B cell (primary cell): ENCODE measurements at regions not wholly inside any gene's neighbourhood (a gene's known extent, or its start where the extent isn't known, plus 50 kb on each side); places are given as distances from the start of the nearest gene placed in this dataset.

ENCODE experiments used
- ATAC-seq: fragments of 200-7000 bp; cut with Tn5 transposase; one replicate; pipeline ENCODE4 v1.10.0; 2021; ENCODE audit warnings: low read depth, mild to moderate bottlenecking, moderate number of reproducible peaks, moderate library complexity
- CTCF ChIA-PET: fragments of 350-600 bp; sonication (Branson Sonifier 250); formaldehyde crosslinking; loops from one replicate; lab custom pipeline; 2021; ENCODE audit warnings: antibody characterized with exemption, inconsistent platforms; lab: Charles Lee
- POLR2A ChIA-PET: fragments of 350-600 bp; sonication (Branson Sonifier 250); formaldehyde crosslinking; loops from one replicate; lab custom pipeline; 2021; ENCODE audit warnings: antibody characterized with exemption; lab: Charles Lee
- DNase-seq: peaks from one replicate; pipeline ENCODE4 v3.0.0; 2013
- H2AFZ ChIP-seq: 2 replicates; pipeline ENCODE4 v1.6.1; 2012; ENCODE audit warnings: mild to moderate bottlenecking, low read depth, low read length; ENCODE audit not compliant: insufficient read depth, poor library complexity, severe bottlenecking
- H3K27ac ChIP-seq, 2 donors: 1 replicate in 1 of 2; 2 replicates in 1 of 2; pipeline ENCODE4 v1.5.1; 2012 to 2013; ENCODE audit warnings: low read length in 2 of 2, mild to moderate bottlenecking in 2 of 2, moderate library complexity in 1 of 2
- H3K27me3 ChIP-seq, 4 experiments: fragments of 200-600 bp in 1 of 4; sonication (generic) in 1 of 4; replicated peaks in 1 of 4; 1 replicate in 2 of 4; 2 replicates in 2 of 4; pipeline versions ENCODE4 v1.6.1 to v1.7.0; 2013 to 2016; ENCODE audit warnings: low read length in 3 of 4, mild to moderate bottlenecking in 2 of 4, mixed read lengths in 1 of 4, moderate library complexity in 1 of 4; ENCODE audit not compliant: insufficient read depth in 4 of 4, control insufficient read depth in 3 of 4; ENCODE audit errors: control extremely low read depth in 1 of 4
- H3K36me3 ChIP-seq, 2 experiments: replicated peaks in 1 of 2; 1 replicate in 1 of 2; 2 replicates in 1 of 2; pipeline versions ENCODE4 v1.6.1 to v1.7.1; 2013; ENCODE audit warnings: low read length in 1 of 2; ENCODE audit not compliant: insufficient read depth in 2 of 2, control insufficient read depth in 1 of 2; ENCODE audit errors: control extremely low read depth in 1 of 2, extremely low read depth in 1 of 2
- H3K4me1 ChIP-seq, 2 donors: fragments of 200-600 bp in 1 of 2; sonication (generic) in 1 of 2; 1 replicate in 1 of 2; 2 replicates in 1 of 2; pipeline versions ENCODE4 v1.5.1 to v1.6.1; 2013 to 2017; ENCODE audit warnings: low read length in 2 of 2; ENCODE audit not compliant: control insufficient read depth in 2 of 2, insufficient read depth in 2 of 2
- H3K4me2 ChIP-seq: replicated peaks from 2 replicates; pipeline ENCODE3; 2012; ENCODE audit warnings: mild to moderate bottlenecking, low read depth, low read length; ENCODE audit not compliant: poor library complexity, severe bottlenecking
- H3K4me3 ChIP-seq, 5 experiments: fragments of 200-600 bp in 1 of 5; sonication (generic) in 1 of 5; 1 replicate in 3 of 5; 2 replicates in 2 of 5; pipeline versions ENCODE4 v1.5.1 to v1.7.0; 2011 to 2016; ENCODE audit warnings: low read length in 4 of 5, mild to moderate bottlenecking in 4 of 5, low read depth in 2 of 5, control low read depth in 1 of 5, moderate library complexity in 1 of 5; ENCODE audit not compliant: insufficient read depth in 1 of 5; ENCODE audit errors: control extremely low read depth in 1 of 5, extremely low read depth in 1 of 5
- H3K79me2 ChIP-seq: fragments of 200-600 bp; sonication (generic); one replicate; pipeline ENCODE4 v1.6.0; 2016; ENCODE audit warnings: low read length; ENCODE audit not compliant: control insufficient read depth, insufficient read depth
- H3K9ac ChIP-seq: fragments of 200-600 bp; sonication (generic); 2 replicates; pipeline ENCODE4 v1.6.1; 2017; ENCODE audit warnings: mild to moderate bottlenecking, low read length, moderate library complexity
- H3K9me3 ChIP-seq, 3 donors: one replicate each; pipeline versions ENCODE4 v1.6.1 to v1.7.1; 2013; ENCODE audit warnings: low read length in 2 of 3; ENCODE audit not compliant: control insufficient read depth in 2 of 3, insufficient read depth in 1 of 3; ENCODE audit errors: control extremely low read depth in 1 of 3
- H4K20me1 ChIP-seq: 2 replicates; pipeline ENCODE4 v1.6.0; 2012; ENCODE audit warnings: mild to moderate bottlenecking, low read length; ENCODE audit not compliant: insufficient read depth, control insufficient read depth, poor library complexity, severe bottlenecking
- H3K27ac Mint-ChIP-seq: one replicate; pipeline ENCODE4 v1.8.0; 2021; ENCODE audit warnings: mixed read lengths
- H3K27me3 Mint-ChIP-seq: one replicate; pipeline ENCODE4 v1.8.0; 2021; ENCODE audit warnings: mixed read lengths
- H3K4me1 Mint-ChIP-seq: one replicate; pipeline ENCODE4 v1.8.0; 2021; ENCODE audit warnings: mixed read lengths
- H3K4me3 Mint-ChIP-seq: one replicate; pipeline ENCODE4 v1.8.0; 2021; ENCODE audit warnings: mixed read lengths
- H3K9me3 Mint-ChIP-seq: one replicate; pipeline ENCODE4 v1.8.0; 2022; ENCODE audit warnings: mixed read lengths; ENCODE audit not compliant: insufficient read depth
- CTCF ChIP-seq: fragments of 200-600 bp; IDR thresholded peaks from one replicate; pipeline ENCODE4 v1.8.0; 2022; ENCODE audit warnings: antibody characterized with exemption, mild to moderate bottlenecking
- EZH2 ChIP-seq: IDR thresholded peaks from 2 replicates; pipeline ENCODE4 v1.6.1; 2012; ENCODE audit warnings: borderline replicate concordance, low read depth, mild to moderate bottlenecking, moderate library complexity, low read length; ENCODE audit not compliant: insufficient read depth, poor library complexity, severe bottlenecking
- WGBS: methylation state at CpG from one replicate; pipeline ENCODE4 v1.1.5; 2013; ENCODE audit warnings: missing lambda C conversion rate; ENCODE audit not compliant: insufficient coverage; 5-methylcytosine and 5-hydroxymethylcytosine counted together
- intact Hi-C: fragments of 100-400 bp; cut with micrococcal nuclease; formaldehyde crosslinking; loops from one replicate; pipeline ENCODE4 v1.10.0; 2022

DNA sequence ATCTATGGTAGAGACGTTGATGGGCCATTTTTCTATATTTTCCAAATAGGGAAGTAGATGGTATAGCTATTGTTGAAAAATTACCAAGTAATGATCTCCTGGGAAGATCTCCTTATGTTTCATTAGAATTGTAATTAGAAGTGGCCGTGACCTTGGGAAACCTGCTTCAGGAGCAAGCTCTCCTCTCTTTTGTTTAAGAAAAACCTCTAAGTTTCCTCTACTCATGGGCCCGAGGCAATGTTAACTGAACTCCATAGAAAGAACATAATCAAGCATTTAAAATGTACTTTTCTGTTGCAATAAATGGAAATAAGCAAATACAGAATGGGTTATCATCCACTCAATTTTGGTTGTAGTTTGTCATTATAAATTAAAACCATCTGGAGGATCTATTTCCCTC, 511.2 kb upstream of the MDFIC2 start:
- no peaks in the 10 kb centered on the region for H3K79me2 ChIP-seq
- no peaks in the 10 kb centered on the region for H3K36me3 ChIP-seq
- H3K4me2 ChIP-seq, result no peak overlapping the region
- H3K9me3 ChIP-seq, result no peaks in the 10 kb centered on the region
- H3K9ac ChIP-seq, result no peak overlapping the region
- H3K4me1 ChIP-seq, result no peaks in the 10 kb centered on the region
- ChIA-PET POLR2A (no interaction called here), CTCF (no interaction called here)
- H3K4me3 ChIP-seq, result no peak overlapping the region
- H2AFZ ChIP-seq, result no peak overlapping the region
- DNase-seq (no peak), ATAC-seq (no peak)
- no peak overlapping the region for H3K4me3 Mint-ChIP-seq
- H3K27ac Mint-ChIP-seq, result no peak overlapping the region
- H3K27me3 Mint-ChIP-seq, result no peaks in the 10 kb centered on the region
- intact Hi-C loops, result no loop called here
- H3K27me3 ChIP-seq, result no peaks in the 10 kb centered on the region
- no peaks in the 10 kb centered on the region for H3K4me1 Mint-ChIP-seq
- no peak overlapping the region for H3K27ac ChIP-seq
- TF ChIP-seq CTCF (no peak), EZH2 (no peak)
- no peaks in the 10 kb centered on the region for H4K20me1 ChIP-seq
- no peaks in the 10 kb centered on the region for H3K9me3 Mint-ChIP-seq
- no CpG with 5 or more reads among the region's 3 CpGs for WGBS

DNA sequence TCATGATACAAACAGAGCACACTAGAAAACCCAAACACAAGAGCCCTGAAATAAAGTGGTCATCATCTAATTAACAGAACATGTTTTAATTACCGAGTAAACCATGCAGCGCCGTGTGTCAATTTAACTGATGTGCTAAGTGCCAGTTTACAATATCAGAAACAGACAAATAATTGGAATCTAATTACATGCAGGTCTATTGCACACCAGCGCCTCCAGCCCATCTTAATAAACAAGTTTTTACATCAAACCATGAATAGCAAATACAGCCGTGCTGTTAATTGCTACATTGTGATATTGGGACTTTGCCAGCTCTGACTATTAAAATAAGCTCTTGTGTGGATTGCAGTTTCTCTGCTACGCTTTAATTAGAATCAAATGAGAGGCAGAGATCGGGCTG, 510.2 kb upstream of the MDFIC2 start:
- H3K36me3 ChIP-seq, result no peaks in the 10 kb centered on the region
- CTCF ChIA-PET, result no interaction called here
- 94% methylated on average over 3 of the region's 7 CpGs for WGBS

More for the DNA sequence above, 510.2 kb upstream of the MDFIC2 start:
- Mint-ChIP-seq H3K9me3 (no peaks in the 10 kb centered on the region), H3K27ac (no peak overlapping the region), H3K4me3 (no peak overlapping the region), H3K27me3 (no peaks in the 10 kb centered on the region), H3K4me1 (no peaks in the 10 kb centered on the region)
- Histone ChIP-seq H3K4me1 (no peaks in the 10 kb centered on the region), H3K27ac (no peak overlapping the region), H3K79me2 (no peaks in the 10 kb centered on the region), H3K9ac (no peak overlapping the region), H3K9me3 (no peaks in the 10 kb centered on the region), H4K20me1 (no peaks in the 10 kb centered on the region), H3K27me3 (no peaks in the 10 kb centered on the region), H3K4me2 (no peak overlapping the region), H2AFZ (no peak overlapping the region), H3K4me3 (no peak overlapping the region)
- no peak for TF ChIP-seq EZH2
- TF ChIP-seq CTCF, result no peak
- DNase-seq (no peak), ATAC-seq (no peak)
- POLR2A ChIA-PET, result no interaction called here
- intact Hi-C loops, result no loop called here
